NCI-H1092 treated with DMSO at 0.1 percent for 48 hours (cell line): ENCODE measurements at regions not wholly inside any gene's neighbourhood (a gene's known extent, or its start where the extent isn't known, plus 50 kb on each side); places are given as distances from the start of the nearest gene placed in this dataset.

Experiments
- DNase-seq: peaks from one replicate; lab custom pipeline; 2025; lab: John Stamatoyannopoulos, UW

GRCh38 chr1:14347776-14348175, 250.7 kb upstream of the KAZN start:
- no peak for DNase-seq

GRCh38 chr1:14350197-14350596, 248.3 kb upstream of the KAZN start:
- no peak for DNase-seq

- DNase-seq: no peak
These were observed 245.6 kb upstream of the KAZN start for GRCh38 chr1:14352897-14353296.

- peak; percentile 49 for DNase-seq
These were observed 237.5 kb upstream of the KAZN start for GRCh38 chr1:14361005-14361404.

GRCh38 chr1:14362331-14362730, 236.2 kb upstream of the KAZN start:
- DNase-seq: no peak

GRCh38 chr1:14363036-14363590, 235.4 kb upstream of the KAZN start:
- DNase-seq: no peak

- no peak for DNase-seq
These were observed 234.6 kb upstream of the KAZN start for GRCh38 chr1:14363707-14364413.

GRCh38 chr1:14365301-14365988, 233.0 kb upstream of the KAZN start:
- DNase-seq: no peak

GRCh38 chr1:14366091-14367018, 232.1 kb upstream of the KAZN start:
- peak; percentile 26 for DNase-seq

GRCh38 chr1:14367451-14367850, 231.0 kb upstream of the KAZN start:
- no peak for DNase-seq

- DNase-seq: no peak
These were observed 228.8 kb upstream of the KAZN start for GRCh38 chr1:14369526-14370213.

GRCh38 chr1:14371771-14372497, 226.6 kb upstream of the KAZN start:
- no peak for DNase-seq

- no peak for DNase-seq
These were observed 226.0 kb upstream of the KAZN start for GRCh38 chr1:14372526-14372925.

- no peak for DNase-seq
These were observed 225.3 kb upstream of the KAZN start for GRCh38 chr1:14373081-14373758.

GRCh38 chr1:14375226-14375625, 223.3 kb upstream of the KAZN start:
- no peak for DNase-seq

GRCh38 chr1:14377386-14377785, 221.1 kb upstream of the KAZN start:
- DNase-seq: no peak

- no peak for DNase-seq
These were observed 218.1 kb upstream of the KAZN start for GRCh38 chr1:14380408-14380807.

GRCh38 chr1:14390816-14391215, 207.7 kb upstream of the KAZN start:
- DNase-seq: no peak

- no peak for DNase-seq
These were observed 206.2 kb upstream of the KAZN start for GRCh38 chr1:14392161-14392858.

GRCh38 chr1:14392859-14393365, 205.6 kb upstream of the KAZN start:
- no peak for DNase-seq
